Smooth muscle cell (in vitro differentiated cells): ENCODE measurements at regions not wholly inside any gene's neighbourhood (a gene's known extent, or its start where the extent isn't known, plus 50 kb on each side); places are given as distances from the start of the nearest gene placed in this dataset.

Source experiments
- DNase-seq: peaks from one replicate; lab custom pipeline; 2025; ENCODE audit not compliant: unreplicated experiment; lab: John Stamatoyannopoulos, UW
- H2AFZ ChIP-seq: fragments of 200-600 bp; sonication (generic); 2 replicates; pipeline ENCODE4 v1.6.0; 2016; ENCODE audit warnings: antibody characterized with exemption, low read depth, mild to moderate bottlenecking
- H3F3A ChIP-seq: fragments of 200-600 bp; sonication (generic); 2 replicates; pipeline ENCODE4 v1.6.0; 2017; ENCODE audit warnings: antibody characterized with exemption, low read depth
- H3K27ac ChIP-seq: fragments of 200-600 bp; sonication (generic); 2 replicates; pipeline ENCODE4 v1.5.1; 2016; ENCODE audit warnings: low read depth, mild to moderate bottlenecking
- H3K27me3 ChIP-seq: fragments of 200-600 bp; sonication (generic); 2 replicates; pipeline ENCODE4 v1.6.1; 2016; ENCODE audit warnings: low read depth, mild to moderate bottlenecking
- H3K36me3 ChIP-seq: fragments of 200-600 bp; sonication (generic); 2 replicates; pipeline ENCODE4 v1.5.1; 2016; ENCODE audit warnings: low read depth
- H3K4me1 ChIP-seq: fragments of 200-600 bp; sonication (generic); 2 replicates; pipeline ENCODE4 v1.5.1; 2016; ENCODE audit warnings: low read depth
- H3K4me2 ChIP-seq: fragments of 200-600 bp; sonication (generic); 2 replicates; pipeline ENCODE4 v1.6.0; 2016; ENCODE audit warnings: mild to moderate bottlenecking
- H3K4me3 ChIP-seq: fragments of 200-600 bp; sonication (generic); 2 replicates; pipeline ENCODE4 v1.5.1; 2016; ENCODE audit warnings: mild to moderate bottlenecking
- H3K79me2 ChIP-seq: fragments of 200-600 bp; sonication (generic); 2 replicates; pipeline ENCODE4 v1.6.0; 2016; ENCODE audit warnings: low read depth, mild to moderate bottlenecking
- H3K9ac ChIP-seq: fragments of 200-600 bp; sonication (generic); 2 replicates; pipeline ENCODE4 v1.6.0; 2016; ENCODE audit warnings: low read depth
- H3K9me3 ChIP-seq: fragments of 200-600 bp; sonication (generic); replicated peaks from 2 replicates; pipeline ENCODE4 v1.5.1; 2016; ENCODE audit warnings: low read depth
- H4K20me1 ChIP-seq: fragments of 200-600 bp; sonication (generic); 2 replicates; pipeline ENCODE4 v1.6.0; 2016; ENCODE audit warnings: low read depth
- CTCF ChIP-seq: fragments of 200-600 bp; sonication (generic); IDR thresholded peaks from 2 replicates; pipeline ENCODE4 v1.5.1; 2017; ENCODE audit warnings: borderline replicate concordance, mild to moderate bottlenecking, antibody characterized with exemption; ENCODE audit not compliant: insufficient read depth, poor library complexity, severe bottlenecking
- WGBS: methylation state at CpG from one replicate; pipeline ENCODE4 v1.1.7; 2016; ENCODE audit warnings: low lambda C conversion rate; 5-methylcytosine and 5-hydroxymethylcytosine counted together

- H3K4me3 ChIP-seq = no peak overlapping the region
- no peak for DNase-seq
- H3K36me3 ChIP-seq = no peaks in the 10 kb centered on the region
- TF ChIP-seq CTCF = no peak
- no peak overlapping the region for H3K9ac ChIP-seq
- H3K4me2 ChIP-seq = no peak overlapping the region
- no peak overlapping the region for H3K27ac ChIP-seq
- no peak overlapping the region for H2AFZ ChIP-seq
- WGBS = 64% methylated on average over 4 of the region's 4 CpGs
- no peaks in the 10 kb centered on the region for H4K20me1 ChIP-seq
- H3K27me3 ChIP-seq = no peaks in the 10 kb centered on the region
- H3K79me2 ChIP-seq = no peaks in the 10 kb centered on the region
- no peaks in the 10 kb centered on the region for H3K4me1 ChIP-seq
- H3F3A ChIP-seq = no peaks in the 10 kb centered on the region
- no peaks in the 10 kb centered on the region for H3K9me3 ChIP-seq
Observed at GRCh38 chr3:163561151-163561550, 1517.1 kb downstream of the SI start.

- no peaks in the 10 kb centered on the region for H3K27me3 ChIP-seq
- no peaks in the 10 kb centered on the region for H3K79me2 ChIP-seq
- 69% methylated on average over 2 of the region's 2 CpGs for WGBS
- no peak for TF ChIP-seq CTCF
- no peaks in the 10 kb centered on the region for H4K20me1 ChIP-seq
- H3K4me3 ChIP-seq = no peak overlapping the region
- no peaks in the 10 kb centered on the region for H3K4me1 ChIP-seq
- no peak overlapping the region for H3K27ac ChIP-seq
- no peaks in the 10 kb centered on the region for H3K36me3 ChIP-seq
- no peak overlapping the region for H2AFZ ChIP-seq
- H3F3A ChIP-seq = no peaks in the 10 kb centered on the region
- H3K4me2 ChIP-seq = no peak overlapping the region
- H3K9me3 ChIP-seq = no peaks in the 10 kb centered on the region
- no peak for DNase-seq
- H3K9ac ChIP-seq = no peak overlapping the region
Observed at GRCh38 chr3:163560459-163560858, 1517.8 kb downstream of the SI start.

GRCh38 chr3:163556813-163557523 lies 1521.3 kb downstream of the SI start:
- Histone ChIP-seq H3K27me3 (no peaks in the 10 kb centered on the region), H3K4me1 (no peaks in the 10 kb centered on the region), H3K36me3 (no peaks in the 10 kb centered on the region), H3K4me3 (no peak overlapping the region), H2AFZ (no peak overlapping the region), H4K20me1 (no peaks in the 10 kb centered on the region), H3F3A (no peaks in the 10 kb centered on the region), H3K9ac (no peak overlapping the region), H3K79me2 (no peaks in the 10 kb centered on the region), H3K4me2 (no peak overlapping the region), H3K9me3 (no peaks in the 10 kb centered on the region), H3K27ac (no peak overlapping the region)
- 89% methylated on average over 4 of the region's 4 CpGs for WGBS
- TF ChIP-seq CTCF = no peak
- no peak for DNase-seq

- no peak for DNase-seq
- H3K9me3 ChIP-seq = no peaks in the 10 kb centered on the region
- no peak overlapping the region for H2AFZ ChIP-seq
- H3K4me1 ChIP-seq = no peaks in the 10 kb centered on the region
- TF ChIP-seq CTCF = no peak
- no peak overlapping the region for H3K27ac ChIP-seq
- H3K4me2 ChIP-seq = no peak overlapping the region
- H3K9ac ChIP-seq = no peak overlapping the region
- no peaks in the 10 kb centered on the region for H3K27me3 ChIP-seq
- no peaks in the 10 kb centered on the region for H3K36me3 ChIP-seq
- H3K79me2 ChIP-seq = no peaks in the 10 kb centered on the region
- no peak overlapping the region for H3K4me3 ChIP-seq
- no peaks in the 10 kb centered on the region for H4K20me1 ChIP-seq
- no peaks in the 10 kb centered on the region for H3F3A ChIP-seq
- 0% methylated on average over 1 of the region's 1 CpG for WGBS
Observed at GRCh38 chr3:163555918-163556317, 1522.4 kb downstream of the SI start.
